Mesodermal cell (in vitro differentiated cells): ENCODE measurements at regions not wholly inside any gene's neighbourhood (a gene's known extent, or its start where the extent isn't known, plus 50 kb on each side); places are given as distances from the start of the nearest gene placed in this dataset.
"Not testable (repeated sequence)": the region's sequence is repeated elsewhere in the genome, so short reads cannot be mapped to it uniquely, and the experiment has no call there.

ENCODE experiments used
- H3K27ac ChIP-seq: 2 replicates; pipeline ENCODE4 v1.7.0; 2013; ENCODE audit warnings: mild to moderate bottlenecking, low read depth, low read length, moderate library complexity; ENCODE audit not compliant: severe bottlenecking
- H3K36me3 ChIP-seq: 2 replicates; pipeline ENCODE4 v1.7.1; 2013; ENCODE audit warnings: mild to moderate bottlenecking, low read length, moderate library complexity; ENCODE audit not compliant: control insufficient read depth, insufficient read depth
- H3K4me1 ChIP-seq: one replicate; pipeline ENCODE4 v1.7.1; 2013; ENCODE audit warnings: mild to moderate bottlenecking, low read length; ENCODE audit not compliant: insufficient read depth, control insufficient read depth, poor library complexity, severe bottlenecking
- H3K4me3 ChIP-seq: 2 replicates; pipeline ENCODE4 v1.7.0; 2013; ENCODE audit warnings: low read length, control low read depth, mild to moderate bottlenecking; ENCODE audit not compliant: insufficient read depth, poor library complexity, severe bottlenecking; ENCODE audit errors: extremely low read depth
- H3K9me3 ChIP-seq: 2 replicates; pipeline ENCODE4 v1.7.1; 2013; ENCODE audit warnings: mild to moderate bottlenecking, low read length, moderate library complexity; ENCODE audit not compliant: control insufficient read depth
- WGBS, 2 experiments: methylation state at CpG; one replicate each; pipeline ENCODE4 v1.1.5; 2013; ENCODE audit warnings: missing lambda C conversion rate in 2 of 2; ENCODE audit not compliant: insufficient coverage in 2 of 2; 5-methylcytosine and 5-hydroxymethylcytosine counted together

DNA sequence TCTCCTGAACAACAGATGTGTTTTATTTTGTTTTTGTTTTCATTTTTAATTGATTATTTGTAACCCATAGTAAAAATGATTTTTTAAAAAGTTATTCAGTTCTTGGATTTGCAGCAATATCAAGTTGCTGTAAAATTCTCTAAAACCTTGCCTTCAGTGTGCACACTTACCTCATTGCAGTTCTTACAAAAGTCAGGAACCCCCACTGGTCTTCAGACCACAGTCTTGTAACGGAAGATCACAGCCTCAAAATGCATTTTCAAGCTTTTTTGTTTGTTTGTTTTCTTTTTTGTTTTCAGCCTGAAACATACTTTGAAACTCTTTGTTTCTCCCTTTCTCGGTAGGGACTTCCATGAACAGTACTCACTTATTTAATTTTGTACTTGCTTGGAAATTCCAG, 1012.8 kb upstream of the GYPC start:
- peak overlapping the region; percentile 36 for H3K27ac ChIP-seq
- H3K9me3 ChIP-seq = no peaks in the 10 kb centered on the region
- no peaks in the 10 kb centered on the region for H3K36me3 ChIP-seq
- WGBS, 2 experiments = no CpG with 5 or more reads among the region's 2 CpGs
- H3K4me1 ChIP-seq = no peaks in the 10 kb centered on the region
- no peak overlapping the region for H3K4me3 ChIP-seq

DNA sequence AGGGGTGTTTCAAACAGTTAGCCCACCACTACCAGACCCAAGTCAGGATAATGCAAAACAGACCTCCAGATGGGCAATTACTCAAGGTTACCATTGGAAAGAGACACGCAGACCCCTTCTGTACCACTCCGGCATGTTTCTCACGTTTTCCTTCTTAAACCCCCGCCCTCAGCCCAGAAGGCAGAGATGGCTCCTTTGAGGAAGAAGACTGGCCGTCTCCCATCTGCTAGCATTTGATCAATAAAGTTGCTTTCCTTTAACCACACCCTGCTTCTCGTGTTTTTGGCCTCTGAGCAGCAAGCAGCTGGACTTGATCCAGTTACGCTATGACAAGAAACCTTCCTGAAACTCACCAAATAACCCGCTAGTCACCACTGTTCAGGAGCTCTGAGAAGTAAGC, 1012.4 kb upstream of the GYPC start:
- no peaks in the 10 kb centered on the region for H3K9me3 ChIP-seq
- no peaks in the 10 kb centered on the region for H3K36me3 ChIP-seq
- peak overlapping the region; percentile 36 for H3K27ac ChIP-seq
- no peaks in the 10 kb centered on the region for H3K4me1 ChIP-seq
- 84 to 86% methylated on average over 5 of the region's 8 CpGs for WGBS, 2 experiments
- H3K4me3 ChIP-seq = no peak overlapping the region

DNA sequence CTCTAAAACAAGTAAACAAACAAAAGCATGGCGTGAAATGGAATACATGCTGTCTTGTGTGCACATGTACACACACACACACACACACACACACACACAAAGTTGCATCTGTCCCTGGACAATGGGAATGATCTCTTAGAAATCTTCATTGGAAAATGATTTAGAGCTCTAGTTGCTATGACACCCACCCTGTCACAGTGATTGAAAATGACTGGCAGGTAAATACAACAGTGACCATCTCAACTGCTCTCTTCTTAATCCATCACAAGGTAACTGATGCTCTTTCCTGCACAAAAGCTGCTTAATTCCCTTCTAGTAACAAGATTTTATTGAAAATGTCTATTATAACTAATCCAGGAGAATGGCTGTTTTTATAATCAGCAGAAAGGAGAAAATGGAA, 1011.7 kb upstream of the GYPC start:
- Histone ChIP-seq H3K4me3 (no peak overlapping the region), H3K9me3 (no peaks in the 10 kb centered on the region), H3K36me3 (no peaks in the 10 kb centered on the region), H3K4me1 (no peaks in the 10 kb centered on the region), H3K27ac (no peak overlapping the region)
- WGBS, 2 experiments = no CpG with 5 or more reads among the region's 1 CpG

DNA sequence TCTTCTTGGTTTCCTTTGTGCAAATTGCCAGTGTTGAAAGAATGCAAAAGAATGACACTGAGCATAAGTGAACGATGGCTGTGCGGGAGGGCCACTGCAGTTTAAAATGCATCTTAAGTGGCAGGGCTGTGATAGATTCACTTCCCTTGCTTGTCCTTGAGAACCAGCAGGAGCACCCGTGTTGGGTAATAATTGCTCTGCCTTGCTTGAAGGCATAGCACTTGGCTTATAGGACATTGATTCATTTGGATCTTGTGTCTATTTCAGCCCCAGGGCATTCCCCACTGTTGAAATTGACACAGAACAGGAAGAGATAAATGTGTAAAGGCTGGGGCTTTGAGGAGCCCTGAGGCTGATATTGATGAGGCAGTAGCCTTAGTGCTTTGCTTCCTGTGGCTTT, 1003.7 kb upstream of the GYPC start:
- 79 to 93% methylated on average over 2 to 3 of the region's 3 CpGs for WGBS, 2 experiments
- H3K4me3 ChIP-seq = no peak overlapping the region
- no peak overlapping the region for H3K27ac ChIP-seq
- H3K9me3 ChIP-seq = no peaks in the 10 kb centered on the region
- H3K4me1 ChIP-seq = no peaks in the 10 kb centered on the region
- no peaks in the 10 kb centered on the region for H3K36me3 ChIP-seq

DNA sequence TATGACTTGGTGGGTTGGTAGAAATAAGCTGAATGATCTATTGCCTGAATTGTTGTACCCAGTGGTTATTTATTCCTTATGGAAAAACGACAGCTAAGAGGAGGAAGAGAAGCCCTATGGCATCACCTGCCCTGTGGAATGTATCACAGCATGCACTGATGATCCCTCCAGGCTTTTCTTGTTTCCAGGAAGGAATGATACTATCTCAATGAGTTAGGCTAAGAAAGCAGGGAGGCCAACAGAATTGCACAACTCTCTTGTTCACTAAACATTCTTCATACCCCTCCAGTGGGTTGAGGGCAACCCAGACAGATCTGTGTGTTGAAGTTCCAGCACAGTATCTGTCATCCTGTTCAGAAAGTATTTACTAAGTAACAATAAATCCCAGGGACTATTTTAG, 1001.7 kb upstream of the GYPC start:
- Histone ChIP-seq H3K36me3 (no peaks in the 10 kb centered on the region), H3K9me3 (no peaks in the 10 kb centered on the region), H3K4me3 (no peak overlapping the region), H3K4me1 (no peaks in the 10 kb centered on the region), H3K27ac (no peak overlapping the region)
- 50% methylated on average over 1 of the region's 1 CpG; no CpG with 5 or more reads in 1 of the 2 experiments for WGBS, 2 experiments

DNA sequence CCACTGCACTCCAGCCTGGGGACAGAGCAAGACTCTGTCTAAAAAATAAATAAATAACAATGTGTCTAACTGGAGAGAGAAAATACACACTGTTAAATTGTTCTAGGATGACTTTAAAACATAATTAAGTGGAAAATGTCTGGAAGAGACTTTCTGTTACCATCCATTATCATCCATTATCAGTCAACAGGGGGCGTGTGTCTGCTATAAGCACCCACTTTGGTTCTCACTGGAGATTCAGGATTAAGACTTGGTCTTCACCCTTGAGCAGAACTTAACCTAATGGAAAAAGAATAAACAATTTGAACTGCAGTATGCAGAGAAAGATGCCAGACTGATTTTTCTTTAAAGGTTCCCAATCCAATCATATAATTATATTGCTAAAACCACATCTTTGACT, 999.8 kb upstream of the GYPC start:
- Histone ChIP-seq H3K27ac (no peak overlapping the region), H3K9me3 (no peaks in the 10 kb centered on the region), H3K4me1 (no peaks in the 10 kb centered on the region), H3K36me3 (no peaks in the 10 kb centered on the region), H3K4me3 (no peak overlapping the region)
- WGBS, 2 experiments = 86% methylated on average over 1 of the region's 1 CpG; no CpG with 5 or more reads in 1 of the 2 experiments

DNA sequence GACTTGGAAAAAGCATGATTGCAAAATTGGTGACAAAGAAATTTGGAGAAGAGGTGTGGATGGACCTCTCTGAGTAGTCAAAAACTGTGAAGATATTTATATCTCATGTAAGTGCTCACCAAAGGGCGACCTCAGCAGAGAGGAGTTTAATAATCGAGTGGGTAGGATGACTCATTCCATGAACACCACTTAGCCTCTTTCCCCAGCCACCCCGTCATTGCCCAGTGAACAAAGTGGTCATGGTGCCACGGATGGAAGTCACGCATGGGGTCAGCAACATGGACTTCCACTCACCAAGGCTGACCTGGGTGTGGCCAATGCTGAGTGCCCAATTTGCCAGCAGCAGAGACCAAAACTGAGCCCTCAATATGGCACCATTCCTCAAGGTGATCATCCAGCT, 997.4 kb upstream of the GYPC start:
- WGBS, 2 experiments = 100% methylated on average over 1 to 4 of the region's 5 CpGs
- Histone ChIP-seq H3K4me3 (no peak overlapping the region), H3K36me3 (no peaks in the 10 kb centered on the region), H3K27ac (no peak overlapping the region), H3K9me3 (no peaks in the 10 kb centered on the region), H3K4me1 (no peaks in the 10 kb centered on the region)

DNA sequence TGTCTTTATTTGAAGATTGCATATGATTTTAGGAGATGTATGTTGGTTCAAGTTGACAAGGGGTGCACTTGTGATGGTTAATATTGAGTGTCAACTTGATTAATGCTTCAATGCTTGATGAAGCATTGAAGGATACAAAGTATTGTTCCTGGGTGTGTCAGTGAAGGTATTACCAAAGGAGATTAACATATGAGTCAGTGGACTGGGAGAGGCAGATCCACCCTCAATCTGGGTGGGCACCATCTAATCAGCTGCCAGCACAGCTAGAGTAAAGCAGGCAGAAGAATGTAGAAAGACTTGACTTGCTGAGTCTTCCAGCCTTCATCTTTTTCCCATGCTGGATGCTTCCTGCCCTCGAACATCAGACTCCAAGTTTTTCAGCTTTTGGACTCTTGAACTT, 995.6 kb upstream of the GYPC start:
- H3K9me3 ChIP-seq, H3K27ac ChIP-seq: not testable (repeated sequence)
- WGBS, 2 experiments = 71 to 83% methylated on average over 1 of the region's 1 CpG

DNA sequence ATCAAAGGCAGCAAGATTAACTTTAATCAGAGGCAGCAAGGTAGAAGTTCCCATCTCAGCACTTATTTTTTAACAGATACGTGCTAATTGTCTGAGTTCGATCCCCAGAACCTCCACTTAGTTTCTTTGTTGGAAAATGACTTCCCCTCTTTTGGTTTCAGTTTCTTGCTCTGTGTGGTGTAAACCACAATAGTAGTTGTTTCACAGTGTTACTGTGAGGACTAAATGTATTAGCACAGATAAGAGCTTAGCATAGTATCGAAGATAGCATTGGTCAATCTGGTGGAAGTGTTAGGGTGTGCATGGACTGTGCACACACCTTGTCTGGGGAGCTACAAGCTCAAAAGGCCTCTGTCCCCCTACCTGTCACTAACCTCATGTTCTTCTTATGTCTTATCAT, 988.3 kb upstream of the GYPC start:
- H3K4me1 ChIP-seq = no peaks in the 10 kb centered on the region
- H3K9me3 ChIP-seq = no peaks in the 10 kb centered on the region
- H3K4me3 ChIP-seq = no peak overlapping the region
- WGBS, 2 experiments = 81% methylated on average over 2 of the region's 3 CpGs; no CpG with 5 or more reads in 1 of the 2 experiments
- H3K36me3 ChIP-seq = no peaks in the 10 kb centered on the region
- H3K27ac ChIP-seq = no peak overlapping the region

More for the DNA sequence above, 995.6 kb upstream of the GYPC start:
- not testable (repeated sequence) for H3K36me3 ChIP-seq, H3K4me1 ChIP-seq, H3K4me3 ChIP-seq

DNA sequence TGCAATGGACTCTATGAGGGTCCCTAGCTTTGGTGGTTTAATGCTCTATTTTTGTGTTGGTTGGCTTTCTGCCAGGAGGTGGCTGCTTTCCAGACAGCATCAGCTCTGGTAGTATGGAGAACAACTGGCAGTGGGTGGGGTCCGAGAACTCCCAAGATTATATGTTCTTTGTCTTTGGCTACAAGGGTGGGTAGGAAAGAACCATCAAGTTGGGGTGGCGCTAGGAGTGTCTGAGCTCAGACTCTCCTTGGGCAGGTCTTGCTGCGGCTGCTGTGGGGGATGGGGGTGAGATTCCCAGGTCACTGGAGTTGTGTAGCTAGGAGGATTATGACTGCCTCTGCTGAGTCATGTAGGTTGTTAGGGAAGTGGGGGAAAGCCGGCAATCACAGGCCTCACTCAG, 976.1 kb upstream of the GYPC start:
- H3K36me3 ChIP-seq = no peaks in the 10 kb centered on the region
- no CpG with 5 or more reads among the region's 4 CpGs for WGBS, 2 experiments
- H3K4me1 ChIP-seq = peaks cover 8% of the 10 kb centered on the region
- H3K9me3 ChIP-seq = no peaks in the 10 kb centered on the region
- H3K27ac ChIP-seq = no peak overlapping the region
- H3K4me3 ChIP-seq = no peak overlapping the region

DNA sequence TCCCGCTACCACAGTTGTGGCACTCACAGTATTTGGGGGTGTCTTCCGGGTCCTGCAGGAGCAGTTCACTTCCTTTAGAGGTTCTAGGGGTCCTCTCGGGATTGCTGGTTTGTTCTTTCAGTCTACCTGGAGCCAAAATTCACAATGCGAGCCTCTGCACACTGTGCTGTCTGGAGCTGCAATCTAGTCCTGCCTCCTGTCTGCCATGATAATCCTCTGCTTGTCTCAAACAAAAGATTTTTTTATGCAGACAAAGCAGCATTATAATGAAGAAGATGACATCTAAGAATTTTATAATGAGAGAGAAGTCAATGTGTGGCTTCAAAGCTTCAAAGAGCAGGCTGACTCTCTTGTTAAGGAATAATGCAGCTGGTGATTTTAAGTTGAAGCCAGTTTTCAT, 975.1 kb upstream of the GYPC start:
- WGBS, 2 experiments = 90 to 98% methylated on average over 2 to 4 of the region's 4 CpGs
- no peak overlapping the region for H3K27ac ChIP-seq
- H3K4me1 ChIP-seq = peaks cover 8% of the 10 kb centered on the region
- H3K9me3 ChIP-seq = no peaks in the 10 kb centered on the region
- no peak overlapping the region for H3K4me3 ChIP-seq
- H3K36me3 ChIP-seq = no peaks in the 10 kb centered on the region

DNA sequence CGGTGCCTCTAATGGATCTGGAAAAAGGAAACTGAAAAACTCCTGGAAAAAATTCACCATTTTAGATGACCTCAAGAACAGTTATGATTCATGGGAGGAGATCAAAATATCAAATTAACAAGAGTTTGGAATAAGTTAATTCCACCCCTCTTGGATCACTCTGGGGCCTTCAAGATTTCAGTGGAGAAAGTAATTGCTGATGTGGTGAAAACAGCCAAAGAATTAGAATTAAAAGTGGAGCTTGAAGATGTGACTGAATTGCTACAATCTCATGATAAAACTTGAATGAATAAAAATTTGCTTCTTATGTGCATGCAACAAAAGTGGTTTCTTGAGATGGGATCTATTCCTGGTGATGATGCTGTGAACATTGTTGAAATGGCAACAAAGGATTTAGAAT, 974.4 kb upstream of the GYPC start:
- H3K36me3 ChIP-seq = no peaks in the 10 kb centered on the region
- no peaks in the 10 kb centered on the region for H3K9me3 ChIP-seq
- no peak overlapping the region for H3K4me3 ChIP-seq
- no peak overlapping the region for H3K27ac ChIP-seq
- peaks cover 8% of the 10 kb centered on the region for H3K4me1 ChIP-seq
- WGBS, 2 experiments = no CpG with 5 or more reads among the region's 1 CpG
